ENCODE measurements at regions not wholly inside any gene's neighbourhood (a gene's known extent, or its start where the extent isn't known, plus 50 kb on each side); places are given as distances from the start of the nearest gene placed in this dataset.
"Not testable (repeated sequence)": the region's sequence is repeated elsewhere in the genome, so short reads cannot be mapped to it uniquely, and the experiment has no call there.

GRCh38 chr12:58728397-58728796 is 191.9 kb downstream of the LRIG3 start:
- no peak for DNase-seq (ENCODE audit: low spot score)

- no peak for DNase-seq (ENCODE audit: low spot score)
Measured at GRCh38 chr12:58731096-58731495, 189.2 kb downstream of the LRIG3 start.

GRCh38 chr12:58732894-58733293 is 187.4 kb downstream of the LRIG3 start:
- no peak for DNase-seq (ENCODE audit: low spot score)

- peak; percentile 6 for DNase-seq (ENCODE audit: low spot score)
Measured at GRCh38 chr12:58741226-58741625, 179.1 kb downstream of the LRIG3 start.

- DNase-seq (ENCODE audit: low spot score): no peak
Measured at GRCh38 chr12:58745348-58746125, 174.8 kb downstream of the LRIG3 start.

- no peak for DNase-seq (ENCODE audit: low spot score)
Measured at GRCh38 chr12:58747533-58747932, 172.8 kb downstream of the LRIG3 start.

- DNase-seq (ENCODE audit: low spot score): no peak
Measured at GRCh38 chr12:58750484-58750883, 169.8 kb downstream of the LRIG3 start.

GRCh38 chr12:58757422-58757821 is 162.9 kb downstream of the LRIG3 start:
- DNase-seq (ENCODE audit: low spot score): no peak

- DNase-seq (ENCODE audit: low spot score): not testable (repeated sequence)
Measured at GRCh38 chr12:58759745-58760144, 160.6 kb downstream of the LRIG3 start.

GRCh38 chr12:58761308-58761707 is 159.0 kb downstream of the LRIG3 start:
- no peak for DNase-seq (ENCODE audit: low spot score)

- DNase-seq (ENCODE audit: low spot score): no peak
Measured at GRCh38 chr12:58764100-58764953, 156.0 kb downstream of the LRIG3 start.

- DNase-seq (ENCODE audit: low spot score): no peak
Measured at GRCh38 chr12:58765076-58765475, 155.2 kb downstream of the LRIG3 start.

- no peak for DNase-seq (ENCODE audit: low spot score)
Measured at GRCh38 chr12:58765653-58766512, 154.4 kb downstream of the LRIG3 start.

- no peak for DNase-seq (ENCODE audit: low spot score)
Measured at GRCh38 chr12:58766513-58766870, 153.8 kb downstream of the LRIG3 start.

GRCh38 chr12:58767496-58767895 is 152.8 kb downstream of the LRIG3 start:
- no peak for DNase-seq (ENCODE audit: low spot score)

GRCh38 chr12:58773986-58774385 is 146.3 kb downstream of the LRIG3 start:
- no peak for DNase-seq (ENCODE audit: low spot score)

GRCh38 chr12:58774731-58775130 is 145.6 kb downstream of the LRIG3 start:
- no peak for DNase-seq (ENCODE audit: low spot score)

GRCh38 chr12:58775396-58775795 is 144.9 kb downstream of the LRIG3 start:
- DNase-seq (ENCODE audit: low spot score): no peak

- no peak for DNase-seq (ENCODE audit: low spot score)
Measured at GRCh38 chr12:58776144-58776543, 144.2 kb downstream of the LRIG3 start.

GRCh38 chr12:58777815-58778214 is 142.5 kb downstream of the LRIG3 start:
- no peak for DNase-seq (ENCODE audit: low spot score)

GRCh38 chr12:58781609-58782008 is 138.7 kb downstream of the LRIG3 start:
- no peak for DNase-seq (ENCODE audit: low spot score)

- DNase-seq (ENCODE audit: low spot score): no peak
Measured at GRCh38 chr12:58787021-58787760, 133.1 kb downstream of the LRIG3 start.

All from NAMALWA (cell line).